ENCODE measurements at regions not wholly inside any gene's neighbourhood (a gene's known extent, or its start where the extent isn't known, plus 50 kb on each side); places are given as distances from the start of the nearest gene placed in this dataset.
A peak's percentile ranks its signal among the peaks of the same experiment; 100 is the strongest.

DNA sequence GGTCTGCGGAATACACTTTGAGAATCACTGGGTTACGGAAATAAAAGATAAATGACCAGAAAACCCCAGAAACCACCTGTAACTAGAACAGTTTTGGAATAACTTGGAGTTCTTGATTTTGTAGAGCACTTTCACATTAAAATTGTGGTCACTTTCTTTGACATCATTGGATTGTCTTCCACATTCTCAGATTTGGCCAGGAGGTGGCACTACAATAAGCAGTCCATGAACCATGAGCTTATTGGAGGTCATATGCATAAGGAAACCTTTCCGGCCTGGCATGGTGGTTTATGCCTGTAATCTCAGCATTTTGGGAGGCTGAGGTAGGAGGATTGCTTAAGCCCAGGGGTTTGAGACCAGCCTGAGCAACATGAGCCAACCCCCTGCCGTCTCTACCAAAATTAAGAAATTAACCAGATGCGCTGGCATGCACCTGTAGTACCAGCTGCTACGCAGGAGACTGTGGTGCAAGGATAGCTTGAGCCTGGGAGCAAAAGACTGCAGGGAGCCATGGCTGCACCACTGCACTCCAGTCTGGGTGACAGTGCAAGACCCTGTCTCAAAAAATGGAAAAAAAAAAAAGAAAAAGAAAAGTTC is 107.7 kb upstream of the CAND1 start:
- peak; percentile 53 for TF ChIP-seq CTCF (IDR thresholded peaks at IDR 0.05)
- H3K4me1 Mint-ChIP-seq = no peaks in the 10 kb centered on the region
- H3K27ac Mint-ChIP-seq = no peak overlapping the region
- DNase-seq = peak; percentile 25
- no peaks in the 10 kb centered on the region for H3K36me3 Mint-ChIP-seq (ENCODE audit: low read depth)
- H3K27me3 Mint-ChIP-seq (ENCODE audit: low read depth, poor library complexity) = peaks cover 9% of the 10 kb centered on the region
- H3K4me3 Mint-ChIP-seq = no peak overlapping the region
- no peaks in the 10 kb centered on the region for H3K9me3 Mint-ChIP-seq

DNA sequence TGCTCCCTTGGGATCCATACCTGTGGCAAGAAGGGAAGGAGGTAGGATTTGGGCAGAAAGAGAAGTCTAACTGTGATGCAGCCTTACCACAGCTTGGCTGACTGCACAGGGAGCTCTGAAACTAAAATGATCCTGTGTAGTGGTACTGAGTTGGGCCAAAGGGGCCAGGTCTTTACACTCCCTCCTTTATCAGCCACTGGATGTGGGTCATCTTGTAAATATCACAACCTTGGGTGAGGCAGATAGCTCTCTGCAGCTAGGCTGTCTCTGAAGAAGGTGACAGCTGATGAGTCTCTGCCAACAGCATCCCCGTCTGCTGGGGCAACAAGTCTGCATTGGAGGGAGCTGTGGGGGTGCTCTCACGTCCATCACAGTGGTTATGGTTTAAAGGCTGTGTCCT is 95.9 kb upstream of the CAND1 start:
- Mint-ChIP-seq H3K4me1 (peaks cover 31% of the 10 kb centered on the region), H3K27ac (no peak overlapping the region), H3K27me3 (ENCODE audit: low read depth, poor library complexity) (peaks cover 3% of the 10 kb centered on the region), H3K9me3 (no peaks in the 10 kb centered on the region), H3K36me3 (ENCODE audit: low read depth) (no peaks in the 10 kb centered on the region), H3K4me3 (no peak overlapping the region)
- no peak for DNase-seq
- TF ChIP-seq CTCF (IDR thresholded peaks at IDR 0.05) = no peak

DNA sequence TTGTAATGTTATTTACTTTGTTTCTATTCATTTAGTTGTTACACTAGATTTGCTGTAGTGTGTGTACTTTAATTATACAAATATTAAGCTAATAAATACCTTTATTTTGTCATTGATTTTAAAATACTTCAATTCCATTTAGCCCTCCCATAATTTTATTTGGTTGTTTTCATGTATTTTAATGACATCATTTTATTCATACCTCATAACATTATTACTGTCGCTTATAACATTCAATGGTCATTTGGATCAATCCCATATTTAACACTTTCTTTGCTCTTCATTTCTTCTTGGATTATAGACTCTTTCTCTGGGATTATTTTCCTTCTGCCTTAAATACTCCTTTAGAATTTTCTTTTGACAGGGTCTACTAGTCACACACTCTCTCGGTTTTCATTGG is 86.6 kb upstream of the CAND1 start:
- Mint-ChIP-seq H3K27ac (no peak overlapping the region), H3K27me3 (ENCODE audit: low read depth, poor library complexity) (peaks cover 7% of the 10 kb centered on the region), H3K4me3 (no peak overlapping the region), H3K9me3 (peaks cover 4% of the 10 kb centered on the region), H3K4me1 (no peaks in the 10 kb centered on the region), H3K36me3 (ENCODE audit: low read depth) (no peaks in the 10 kb centered on the region)
- no peak for TF ChIP-seq CTCF (IDR thresholded peaks at IDR 0.05)
- DNase-seq = no peak

GRCh38 chr12:67193704-67194103 is 75.5 kb upstream of the CAND1 start:
- Mint-ChIP-seq H3K4me3 (no peak overlapping the region), H3K27ac (no peak overlapping the region), H3K4me1 (no peaks in the 10 kb centered on the region), H3K27me3 (ENCODE audit: low read depth, poor library complexity) (peaks cover 10% of the 10 kb centered on the region), H3K36me3 (ENCODE audit: low read depth) (no peaks in the 10 kb centered on the region), H3K9me3 (no peaks in the 10 kb centered on the region)
- peak; percentile 75 for DNase-seq
- TF ChIP-seq CTCF (IDR thresholded peaks at IDR 0.05) = no peak

DNA sequence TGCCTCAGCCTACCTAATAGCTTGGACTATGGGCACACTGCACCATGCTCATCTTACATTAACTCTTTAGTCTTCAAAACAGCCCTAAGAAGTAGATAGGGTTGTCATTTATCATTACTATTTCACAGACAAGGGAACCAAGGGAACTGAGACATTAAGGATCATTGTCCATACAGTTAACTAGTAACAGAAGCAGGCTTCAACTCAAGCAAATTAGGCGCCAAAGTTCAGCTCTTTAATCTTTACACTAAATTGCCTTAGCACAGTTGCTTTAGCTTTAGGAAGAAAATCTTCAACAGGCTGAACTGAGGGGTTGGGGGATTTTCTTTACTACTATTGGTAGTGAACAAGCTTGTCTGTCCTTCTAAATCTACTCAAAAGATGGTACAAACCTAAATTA is 68.8 kb upstream of the CAND1 start:
- Mint-ChIP-seq H3K4me3 (no peak overlapping the region), H3K4me1 (peaks cover 7% of the 10 kb centered on the region), H3K27ac (no peak overlapping the region), H3K36me3 (ENCODE audit: low read depth) (no peaks in the 10 kb centered on the region), H3K9me3 (no peaks in the 10 kb centered on the region), H3K27me3 (ENCODE audit: low read depth, poor library complexity) (peaks cover 4% of the 10 kb centered on the region)
- TF ChIP-seq CTCF (IDR thresholded peaks at IDR 0.05) = no peak
- no peak for DNase-seq

DNA sequence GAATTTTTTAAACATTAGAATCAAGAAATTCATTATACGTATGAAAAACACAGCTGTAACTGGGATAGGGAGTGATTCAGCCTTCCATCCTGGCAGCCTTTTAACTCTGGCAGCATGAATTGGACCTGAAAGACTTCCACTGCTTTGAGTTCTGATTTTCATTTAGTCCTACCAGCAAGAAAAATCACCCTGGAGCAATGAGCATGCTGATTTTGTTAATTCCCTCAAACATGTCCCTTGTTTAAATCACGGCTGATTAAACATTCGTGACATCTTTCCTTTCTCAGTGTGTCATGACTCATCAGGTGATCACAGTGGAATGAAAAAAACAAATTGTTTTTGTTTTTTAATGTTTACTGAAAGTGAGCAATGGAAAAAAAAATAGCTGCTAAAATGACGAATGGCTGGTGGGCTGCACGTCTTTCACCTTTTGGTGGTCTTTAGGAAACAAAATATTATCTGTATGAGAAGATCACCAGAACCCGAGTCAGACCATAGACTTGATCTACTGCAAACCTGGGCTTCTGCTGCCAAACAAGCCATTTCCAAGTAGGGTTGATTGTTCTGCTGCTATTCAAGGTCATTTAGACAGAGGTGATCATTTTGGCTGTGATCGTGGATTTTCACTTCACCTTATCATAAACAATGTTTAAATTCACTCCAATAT is 67.0 kb upstream of the CAND1 start:
- Mint-ChIP-seq H3K36me3 (ENCODE audit: low read depth) (no peaks in the 10 kb centered on the region), H3K9me3 (no peaks in the 10 kb centered on the region), H3K27me3 (ENCODE audit: low read depth, poor library complexity) (peaks cover 8% of the 10 kb centered on the region), H3K27ac (no peak overlapping the region), H3K4me1 (peaks cover 7% of the 10 kb centered on the region), H3K4me3 (no peak overlapping the region)
- DNase-seq = no peak
- no peak for TF ChIP-seq CTCF (IDR thresholded peaks at IDR 0.05)
